ENCODE measurements at regions not wholly inside any gene's neighbourhood (a gene's known extent, or its start where the extent isn't known, plus 50 kb on each side); places are given as distances from the start of the nearest gene placed in this dataset.

- H3K9me3 ChIP-seq (ENCODE audit: insufficient read depth in 2 of 2, low read depth in 1 of 2, low read length in 1 of 2): peaks cover 0 to 3% of the 10 kb centered on the region in 2 experiments; a peak in 1 of 4 replicates
- no peak overlapping the region; the same call in 1 of the 2 replicates for H3K18ac ChIP-seq (ENCODE audit: extremely low read depth, low read length)
- no peak overlapping the region for H3K9ac ChIP-seq (replicated peaks in 1 of 4; ENCODE audit: extremely low read depth in 1 of 4, low read depth in 3 of 4, low read length in 3 of 4)
- H2AK5ac ChIP-seq (ENCODE audit: low read depth, low read length): no peak overlapping the region
- no peak overlapping the region for H4K5ac ChIP-seq (ENCODE audit: insufficient read length, low read depth, low read length)
- H4K20me1 ChIP-seq (replicated peaks in 1 of 2; ENCODE audit: control insufficient read depth in 1 of 2, insufficient read depth in 2 of 2, low read length in 2 of 2): no peaks in the 10 kb centered on the region
- H3K27ac ChIP-seq (ENCODE audit: low read depth, low read length): no peak overlapping the region
- no peak overlapping the region for H2BK5ac ChIP-seq (ENCODE audit: low read depth, low read length)
- H3K23ac ChIP-seq (ENCODE audit: insufficient read length): no peak overlapping the region
- no peak overlapping the region for H4K91ac ChIP-seq (replicated peaks; ENCODE audit: insufficient read length, low read length)
- H3K4ac ChIP-seq (replicated peaks; ENCODE audit: insufficient read length, low read depth, low read length): no peak overlapping the region
- H2BK20ac ChIP-seq (ENCODE audit: low read length): no peak overlapping the region
- no peak overlapping the region for H3K56ac ChIP-seq (replicated peaks; ENCODE audit: insufficient read length, low read depth, low read length)
- no peak overlapping the region for H3K14ac ChIP-seq (ENCODE audit: insufficient read length)
- H3K4me1 ChIP-seq (replicated peaks in 1 of 4; ENCODE audit: control insufficient read depth in 3 of 4, insufficient read depth in 4 of 4, low read length in 3 of 4): peaks cover 0 to 7% (median 4%) of the 10 kb centered on the region in 4 experiments; a peak in 4 of 7 replicates
- ChIA-PET CTCF (ENCODE audit: partially characterized antibody) (interaction anchor here (1.7 kb wide), 1 partner anchor 22 kb away, joined by 4 read pairs; no protein-coding TSS in a partner anchor), POLR2A (ENCODE audit: partially characterized antibody) (no interaction called here)
- no peaks in the 10 kb centered on the region for H3K36me3 ChIP-seq (ENCODE audit: control insufficient read depth in 2 of 4, insufficient read depth in 4 of 4, low read length in 3 of 4)
- H3K4me2 ChIP-seq (ENCODE audit: insufficient read depth in 1 of 2, low read depth in 2 of 2, low read length in 2 of 2): no peak overlapping the region
- no peaks in the 10 kb centered on the region for H3K79me1 ChIP-seq (ENCODE audit: low read depth, low read length)
- no peaks in the 10 kb centered on the region; a peak in 1 of 7 replicates for H3K27me3 ChIP-seq (replicated peaks in 1 of 4; ENCODE audit: control insufficient read depth in 3 of 4, extremely low read depth in 1 of 4, insufficient read depth in 3 of 4, low read length in 3 of 4)
- no peaks in the 10 kb centered on the region for H3K79me2 ChIP-seq (ENCODE audit: control insufficient read depth in 1 of 2, insufficient read depth in 2 of 2, low read length in 2 of 2)
- DNase-seq (ENCODE audit: low read depth in 1 of 2, low spot score in 2 of 2): no peak
- no peak overlapping the region for H2AFZ ChIP-seq (ENCODE audit: low read length)
- 94% methylated on average over 1 of the region's 1 CpG; no CpG with 5 or more reads in 1 of the 2 experiments for WGBS, 2 experiments (ENCODE audit: extremely low coverage in 1 of 2, insufficient coverage in 1 of 2, insufficient read length in 1 of 2, insufficient replicate concordance in 2 of 2, low coverage in 1 of 2, low lambda C conversion rate in 2 of 2, missing lambda C conversion rate in 1 of 2)
- no peaks in the 10 kb centered on the region for H3K23me2 ChIP-seq (ENCODE audit: low read depth, low read length)
- no peak overlapping the region for H2BK12ac ChIP-seq (ENCODE audit: low read depth, low read length)
- H3K4me3 ChIP-seq (ENCODE audit: extremely low read depth in 1 of 4, insufficient read depth in 2 of 4, low read depth in 3 of 4, low read length in 4 of 4): no peak overlapping the region
- H4K8ac ChIP-seq (ENCODE audit: extremely low read depth, insufficient read depth, low read length): no peak overlapping the region
- no peak overlapping the region for H2BK120ac ChIP-seq (replicated peaks; ENCODE audit: low read depth, low read length)
- H2BK15ac ChIP-seq (ENCODE audit: low read length): no peak overlapping the region
- no peak for FAIRE-seq
- TF ChIP-seq EZH2 (IDR thresholded peaks at IDR 0.05; ENCODE audit: low read depth, low read length, severe bottlenecking): no peak
- no peak for TF ChIP-seq CBX5 (IDR thresholded peaks at IDR 0.05; ENCODE audit: low read depth, low read length)
- no peak for TF ChIP-seq TEAD4 (IDR thresholded peaks at IDR 0.05; ENCODE audit: low read depth, low read length)
- no peak for TF ChIP-seq NANOG (IDR thresholded peaks at IDR 0.05; ENCODE audit: insufficient read depth, low read depth, low read length, poor library complexity, severe bottlenecking)
- no peak for TF ChIP-seq SRF (IDR thresholded peaks at IDR 0.05; ENCODE audit: low read depth, low read length)
- no peak for TF ChIP-seq SIN3A (conservative IDR thresholded peaks at IDR 0.05 in 1 of 2, IDR thresholded peaks at IDR 0.05 in 1 of 2; ENCODE audit: low read depth in 1 of 2, low read length in 2 of 2)
- TF ChIP-seq, protein P1, sequence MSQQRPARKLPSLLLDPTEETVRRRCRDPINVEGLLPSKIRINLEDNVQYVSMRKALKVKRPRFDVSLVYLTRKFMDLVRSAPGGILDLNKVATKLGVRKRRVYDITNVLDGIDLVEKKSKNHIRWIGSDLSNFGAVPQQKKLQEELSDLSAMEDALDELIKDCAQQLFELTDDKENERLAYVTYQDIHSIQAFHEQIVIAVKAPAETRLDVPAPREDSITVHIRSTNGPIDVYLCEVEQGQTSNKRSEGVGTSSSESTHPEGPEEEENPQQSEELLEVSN (IDR thresholded peaks at IDR 0.05): no peak
- TF ChIP-seq TAF1 (IDR thresholded peaks at IDR 0.05; ENCODE audit: low read depth, low read length): no peak
- TF ChIP-seq CREB1 (IDR thresholded peaks at IDR 0.05): no peak
- TF ChIP-seq GABPA (IDR thresholded peaks at IDR 0.05; ENCODE audit: borderline replicate concordance, insufficient read depth, low read length): no peak
- TF ChIP-seq ATF3 (IDR thresholded peaks at IDR 0.05; ENCODE audit: insufficient read depth, low read depth, low read length): no peak
- no peak for TF ChIP-seq GTF2F1 (IDR thresholded peaks at IDR 0.05; ENCODE audit: borderline replicate concordance, low read depth, low read length)
- TF ChIP-seq PHF8 (conservative IDR thresholded peaks at IDR 0.05; ENCODE audit: low read depth, low read length): no peak
Measured at GRCh38 chr5:98656796-98657195, 116.7 kb upstream of the RGMB start.

Data from H1 (cell line).